Heart right ventricle (tissue), 16 donors: ENCODE measurements at regions not wholly inside any gene's neighbourhood (a gene's known extent, or its start where the extent isn't known, plus 50 kb on each side); places are given as distances from the start of the nearest gene placed in this dataset.

Experiments
- ATAC-seq, 8 donors: fragments of 200-7000 bp; cut with Tn5 transposase; one replicate each; pipeline ENCODE4 v1.9.1; 2020; ENCODE audit warnings: mild to moderate bottlenecking in 8 of 8, moderate library complexity in 8 of 8, moderate number of reproducible peaks in 1 of 8
- DNase-seq, 2 donors: peaks; one replicate each; pipeline ENCODE4 v3.0.0-alpha.2; 2020
- H3K27ac ChIP-seq, 10 donors: fragments of 200-600 bp; sonication (generic) in 2 of 10; one replicate each; pipeline versions ENCODE4 v1.5.0 to v1.8.0; 2020 to 2022; ENCODE audit warnings: mild to moderate bottlenecking in 3 of 10
- H3K27me3 ChIP-seq, 7 donors: fragments of 200-600 bp; one replicate each; pipeline ENCODE4 v1.8.0; 2021 to 2022; ENCODE audit warnings: mild to moderate bottlenecking in 2 of 7
- H3K36me3 ChIP-seq, 9 donors: fragments of 200-600 bp; sonication (generic) in 1 of 9; one replicate each; pipeline versions ENCODE4 v1.5.0 to v1.8.0; 2020 to 2022; ENCODE audit warnings: mild to moderate bottlenecking in 2 of 9
- H3K4me1 ChIP-seq, 9 donors: fragments of 200-600 bp; sonication (generic) in 1 of 9; one replicate each; pipeline versions ENCODE4 v1.5.0 to v1.8.0; 2020 to 2022; ENCODE audit warnings: mild to moderate bottlenecking in 4 of 9
- H3K4me3 ChIP-seq, 10 donors: fragments of 200-600 bp; sonication (generic) in 2 of 10; one replicate each; pipeline versions ENCODE4 v1.5.0 to v1.8.0; 2020 to 2022; ENCODE audit warnings: mild to moderate bottlenecking in 7 of 10, moderate library complexity in 2 of 10
- H3K9me3 ChIP-seq, 11 donors: fragments of 200-600 bp in 10 of 11; sonication (generic) in 2 of 11; one replicate each; pipeline versions ENCODE4 v1.5.0 to v1.8.0; 2013 to 2022; ENCODE audit warnings: mild to moderate bottlenecking in 2 of 11, control low read depth in 1 of 11, moderate library complexity in 1 of 11
- WGBS, 2 donors: extraction: QIAGEN DNeasy Blood & Tissue Kit; methylation state at CpG; one replicate each; pipeline ENCODE4 v1.1.7; 2013; ENCODE audit warnings: inconsistent platforms in 1 of 2; 5-methylcytosine and 5-hydroxymethylcytosine counted together
- intact Hi-C, 10 donors: fragments of 100-400 bp; cut with DNase I; formaldehyde crosslinking; loops; one replicate each; pipeline versions ENCODE4 v1.11.1 to v1.14.2; 2022
- TF ChIP-seq, protein P1 (sequence below), 9 donors: fragments of 200-600 bp; sonication (generic) in 2 of 9; IDR thresholded peaks; one replicate each; pipeline versions ENCODE4 v1.5.0 to v1.8.0; 2021 to 2022; ENCODE audit warnings: antibody characterized with exemption in 9 of 9, mild to moderate bottlenecking in 5 of 9, moderate library complexity in 1 of 9
- donor health status: Arrhythmogenic right ventricular cardiomyopathy.
- donor health status: ischemic (EF 13 %, LVEDD 7.1; RV severe dilation, severe dysfunction).
- donor health status: healthy with polysubstance abuse.
- donor health status: DM: no; HTN: yes; CAD: no.
- donor health status: DM: no; HTN: no; CAD: no.
- donor health status: ischemic (EF 25% LVEDD 6.9; RV normal size, moderate dysfunction).
- donor health status: ischemic (EF 25% LVEDD 5.7; RV mildly dilated, moderate dysfunction).
- donor health status: healthy.
- donor health status: DM: yes; HTN: yes; CAD: no.
- donor health status: Ischemic cardiomyopathy.
- donor health status: ischemic (EF 35%, LVEDD 5.7; RV mildly dilated, moderate dysfunction).
- donor health status: nonischemic (EF 11% LVEDD 7.7; RV severe dilation, severe dysfunction).
- donor health status: DM: yes; HTN: yes; CAD: no.
- donor health status: PGD.
- donor health status: ischemic (EF 29% LVEDD 5.4; RV normal size, mild dysfunction).
- donor health status: nonischemic (EF 23%, LVEDD 6.1; RV moderate dilation, normal function).

DNA sequence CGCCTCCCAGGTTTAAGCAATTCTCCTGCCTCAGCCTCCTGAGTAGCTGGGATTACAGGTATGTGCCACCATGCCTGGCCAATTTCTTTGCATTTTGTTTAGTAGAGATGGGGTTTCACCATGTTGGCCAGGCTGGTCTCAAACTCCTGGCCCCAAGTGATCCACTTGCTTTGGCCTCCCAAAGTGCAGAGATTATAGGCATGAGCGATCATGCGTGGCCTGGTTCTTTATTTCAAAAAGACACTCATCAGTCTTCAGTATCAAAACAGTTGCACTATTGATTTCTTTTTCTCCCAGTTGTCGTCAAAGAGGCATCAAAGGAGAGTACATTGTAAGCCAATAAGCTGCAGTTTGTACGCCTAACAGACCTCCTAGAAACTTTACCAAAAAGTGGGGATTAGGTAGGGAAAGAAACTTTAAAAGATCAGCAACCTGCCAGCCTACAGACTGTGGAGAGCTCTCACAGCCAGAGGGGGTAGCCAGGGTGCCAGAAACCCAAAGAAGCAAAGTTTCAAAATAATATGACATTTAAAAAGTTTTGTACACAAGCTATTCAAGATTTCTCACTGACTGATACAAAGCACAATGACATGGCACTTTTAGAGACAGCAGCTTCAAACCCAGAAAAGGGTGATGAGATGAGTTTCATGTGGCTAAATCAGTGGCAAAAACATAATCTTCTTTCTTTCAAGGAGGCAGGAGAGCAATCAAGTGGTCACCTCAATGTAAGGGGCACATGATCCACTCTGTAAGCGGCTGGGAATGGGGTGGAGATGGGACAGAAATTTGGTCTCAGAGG is 83.0 kb upstream of the RALY start:
- H3K4me3 ChIP-seq: no peak overlapping the region
- no peaks in the 10 kb centered on the region for H3K9me3 ChIP-seq
- H3K4me1 ChIP-seq: peaks cover 0 to 25% (median 12%) of the 10 kb centered on the region in 9 donors
- no peak overlapping the region for H3K27ac ChIP-seq
- TF ChIP-seq, protein P1, sequence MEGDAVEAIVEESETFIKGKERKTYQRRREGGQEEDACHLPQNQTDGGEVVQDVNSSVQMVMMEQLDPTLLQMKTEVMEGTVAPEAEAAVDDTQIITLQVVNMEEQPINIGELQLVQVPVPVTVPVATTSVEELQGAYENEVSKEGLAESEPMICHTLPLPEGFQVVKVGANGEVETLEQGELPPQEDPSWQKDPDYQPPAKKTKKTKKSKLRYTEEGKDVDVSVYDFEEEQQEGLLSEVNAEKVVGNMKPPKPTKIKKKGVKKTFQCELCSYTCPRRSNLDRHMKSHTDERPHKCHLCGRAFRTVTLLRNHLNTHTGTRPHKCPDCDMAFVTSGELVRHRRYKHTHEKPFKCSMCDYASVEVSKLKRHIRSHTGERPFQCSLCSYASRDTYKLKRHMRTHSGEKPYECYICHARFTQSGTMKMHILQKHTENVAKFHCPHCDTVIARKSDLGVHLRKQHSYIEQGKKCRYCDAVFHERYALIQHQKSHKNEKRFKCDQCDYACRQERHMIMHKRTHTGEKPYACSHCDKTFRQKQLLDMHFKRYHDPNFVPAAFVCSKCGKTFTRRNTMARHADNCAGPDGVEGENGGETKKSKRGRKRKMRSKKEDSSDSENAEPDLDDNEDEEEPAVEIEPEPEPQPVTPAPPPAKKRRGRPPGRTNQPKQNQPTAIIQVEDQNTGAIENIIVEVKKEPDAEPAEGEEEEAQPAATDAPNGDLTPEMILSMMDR (IDR thresholded peaks at IDR 0.05): no peak
- ATAC-seq: no peak
- H3K27me3 ChIP-seq: no peaks in the 10 kb centered on the region
- intact Hi-C loops: no loop called here
- WGBS, 2 donors: 95 to 96% methylated on average over 6 of the region's 6 CpGs
- no peaks in the 10 kb centered on the region for H3K36me3 ChIP-seq
- DNase-seq: no peak

DNA sequence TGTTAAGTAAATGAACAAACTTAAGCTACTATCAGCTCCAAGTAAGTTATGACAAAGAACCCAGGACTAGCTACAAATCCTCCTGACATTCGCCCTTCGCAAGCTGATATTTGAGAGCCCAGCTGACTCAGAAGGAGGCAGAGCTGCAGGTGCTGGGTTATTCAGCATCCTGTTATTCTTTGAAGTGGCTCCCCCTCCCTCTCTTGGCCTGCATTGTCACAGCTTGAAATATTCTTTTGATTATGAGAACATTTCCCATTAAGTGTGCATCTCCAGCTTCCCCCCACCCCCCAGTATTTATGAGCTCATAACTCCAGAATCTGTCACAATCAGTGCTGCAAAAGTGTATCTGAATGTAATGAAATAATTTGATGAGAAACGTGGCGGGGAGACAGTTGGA is 78.8 kb upstream of the RALY start:
- no peaks in the 10 kb centered on the region for H3K9me3 ChIP-seq
- no peak overlapping the region for H3K27ac ChIP-seq
- intact Hi-C loops: no loop called here
- H3K36me3 ChIP-seq: no peaks in the 10 kb centered on the region
- ATAC-seq (no peak), DNase-seq (no peak)
- H3K27me3 ChIP-seq: no peaks in the 10 kb centered on the region
- TF ChIP-seq, protein P1 (IDR thresholded peaks at IDR 0.05): no peak
- WGBS, 2 donors: 67 to 75% methylated on average over 4 of the region's 4 CpGs
- no peak overlapping the region for H3K4me3 ChIP-seq
- H3K4me1 ChIP-seq: peaks cover 0 to 17% (median 6%) of the 10 kb centered on the region in 9 donors

DNA sequence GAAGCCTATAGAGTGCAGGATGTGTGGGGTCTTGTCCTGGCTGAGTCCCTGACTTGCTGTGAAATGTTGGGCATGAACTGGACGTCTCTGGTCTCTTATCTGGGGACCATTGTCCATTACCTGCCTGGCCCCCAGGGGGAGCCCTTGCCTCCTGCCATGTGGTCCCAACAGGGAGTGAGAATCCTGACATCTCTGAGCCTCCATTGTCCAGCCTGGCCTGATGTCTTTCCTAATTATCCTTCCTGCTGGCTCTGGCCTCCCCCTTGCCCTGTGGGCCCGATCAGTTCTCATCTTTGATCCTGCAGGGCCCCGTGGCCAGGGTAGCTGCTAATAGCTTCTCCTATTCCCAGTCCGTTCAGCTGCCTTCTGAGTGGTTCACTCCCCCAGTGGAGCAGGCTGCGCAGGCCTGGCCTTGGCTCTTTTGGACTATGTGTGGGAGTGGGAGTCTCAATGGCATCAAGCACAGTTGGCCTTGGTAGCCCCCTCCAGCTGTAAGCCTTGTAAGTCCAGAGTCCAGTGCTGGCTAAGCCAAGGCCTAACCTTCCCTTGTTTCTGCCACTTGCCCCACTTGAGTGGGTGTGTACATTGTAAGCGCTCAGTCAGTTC is 77.9 kb upstream of the RALY start:
- H3K4me3 ChIP-seq: no peak overlapping the region
- DNase-seq (peak in 1 of 2 donors; percentile 30), ATAC-seq (peak in 1 of 8 donors; percentile 25)
- 85% methylated on average over 6 of the region's 6 CpGs for whole genome bisulfite sequencing, 2 donors
- no peaks in the 10 kb centered on the region for H3K36me3 ChIP-seq
- TF ChIP-seq, protein P1 (IDR thresholded peaks at IDR 0.05): peak in 8 of 9 donors; percentile 12 to 60 (median 46)
- peaks cover 0 to 8% (median 0%) of the 10 kb centered on the region in 9 donors for H3K4me1 ChIP-seq
- H3K9me3 ChIP-seq: no peaks in the 10 kb centered on the region
- H3K27ac ChIP-seq: no peak overlapping the region
- intact Hi-C loops: no loop called here
- no peaks in the 10 kb centered on the region for H3K27me3 ChIP-seq

DNA sequence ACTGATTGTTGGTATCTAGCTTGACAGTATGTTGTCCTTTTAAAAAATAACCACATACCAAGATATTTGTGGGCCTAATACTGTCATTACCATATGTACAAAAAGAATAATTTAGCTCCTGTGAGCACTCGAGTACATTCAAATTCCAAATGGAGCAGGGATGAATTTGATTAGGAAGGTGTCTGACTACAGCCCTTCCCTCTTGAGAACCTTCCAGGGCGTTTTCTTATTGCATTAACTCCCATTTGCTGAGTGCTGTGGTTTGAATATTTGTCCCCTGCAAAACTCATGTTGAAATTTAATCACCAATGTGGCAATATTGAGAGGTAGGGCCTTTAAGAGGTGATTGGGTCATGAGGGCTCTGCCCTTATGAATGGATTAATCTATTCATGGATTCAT is 76.9 kb upstream of the RALY start:
- Histone ChIP-seq H3K36me3 (no peaks in the 10 kb centered on the region), H3K9me3 (no peaks in the 10 kb centered on the region), H3K27me3 (no peaks in the 10 kb centered on the region), H3K4me3 (no peak overlapping the region), H3K4me1 (peaks cover 0 to 7% (median 0%) of the 10 kb centered on the region in 9 donors), H3K27ac (no peak overlapping the region)
- no peak for DNase-seq
- TF ChIP-seq, protein P1 (IDR thresholded peaks at IDR 0.05): no peak
- ATAC-seq: no peak
- 94 to 96% methylated on average over 2 of the region's 2 CpGs for WGBS, 2 donors
- intact Hi-C loops: no loop called here
